Loucy (cell line): ENCODE measurements at regions not wholly inside any gene's neighbourhood (a gene's known extent, or its start where the extent isn't known, plus 50 kb on each side); places are given as distances from the start of the nearest gene placed in this dataset.

Source experiments
- H2AFZ ChIP-seq: fragments of 200-600 bp; sonication (generic); 2 replicates; pipeline ENCODE4 v1.6.0; 2016; ENCODE audit warnings: antibody characterized with exemption, mild to moderate bottlenecking, low read length, moderate library complexity
- H3F3A ChIP-seq: fragments of 200-600 bp; 2 replicates; pipeline ENCODE4 v1.6.0; 2016; ENCODE audit warnings: antibody characterized with exemption, low read depth, mild to moderate bottlenecking
- H3K27me3 ChIP-seq: fragments of 200-600 bp; sonication (generic); 2 replicates; pipeline ENCODE4 v1.6.1; 2014; ENCODE audit warnings: low read length, mild to moderate bottlenecking; ENCODE audit not compliant: insufficient read depth, poor library complexity, severe bottlenecking
- H3K36me3 ChIP-seq: fragments of 200-600 bp; sonication (generic); 2 replicates; pipeline ENCODE4 v1.6.1; 2016; ENCODE audit warnings: low read length; ENCODE audit not compliant: insufficient read depth
- H3K4me1 ChIP-seq: fragments of 200-600 bp; sonication (generic); 2 replicates; pipeline ENCODE4 v1.5.1; 2014; ENCODE audit warnings: low read length, mild to moderate bottlenecking; ENCODE audit not compliant: insufficient read depth, poor library complexity, severe bottlenecking
- H3K4me2 ChIP-seq: fragments of 200-600 bp; sonication (generic); 2 replicates; pipeline ENCODE4 v1.6.0; 2014; ENCODE audit warnings: antibody characterized with exemption, low read length, low read depth, mild to moderate bottlenecking; ENCODE audit not compliant: poor library complexity, severe bottlenecking
- H3K4me3 ChIP-seq: fragments of 200-600 bp; sonication (generic); 2 replicates; pipeline ENCODE4 v1.5.1; 2014; ENCODE audit warnings: low read length, mild to moderate bottlenecking, mixed read lengths; ENCODE audit not compliant: poor library complexity, severe bottlenecking
- H3K79me2 ChIP-seq: fragments of 200-600 bp; sonication (generic); 2 replicates; pipeline ENCODE4 v1.6.1; 2014; ENCODE audit warnings: low read length; ENCODE audit not compliant: insufficient read depth
- H3K9ac ChIP-seq: fragments of 200-600 bp; sonication (generic); 2 replicates; pipeline ENCODE4 v1.6.0; 2014; ENCODE audit warnings: mild to moderate bottlenecking, low read depth, low read length, moderate library complexity; ENCODE audit not compliant: poor library complexity, severe bottlenecking
- H3K9me2 ChIP-seq: fragments of 200-600 bp; sonication (generic); replicated peaks from 2 replicates; pipeline ENCODE4 v1.6.1; 2016; ENCODE audit warnings: low read depth, low read length, mixed read lengths
- H3K9me3 ChIP-seq: fragments of 200-600 bp; sonication (generic); 2 replicates; pipeline ENCODE4 v1.6.1; 2014; ENCODE audit warnings: mild to moderate bottlenecking, antibody characterized with exemption, low read length, low read depth; ENCODE audit not compliant: insufficient read depth
- H4K20me1 ChIP-seq: fragments of 200-600 bp; sonication (generic); 2 replicates; pipeline ENCODE4 v1.6.0; 2014; ENCODE audit warnings: antibody characterized with exemption, low read length, mild to moderate bottlenecking; ENCODE audit not compliant: insufficient read depth, poor library complexity, severe bottlenecking
- EZH2phosphoT487 ChIP-seq: fragments of 200-600 bp; IDR thresholded peaks from 2 replicates; pipeline ENCODE4 v1.6.1; 2018; ENCODE audit warnings: antibody characterized with exemption, mild to moderate bottlenecking, moderate library complexity, borderline replicate concordance
- TF ChIP-seq, protein P1 (sequence below): fragments of 200-600 bp; sonication (generic); conservative IDR thresholded peaks from 2 replicates; pipeline ENCODE4 v1.5.1; 2014; ENCODE audit warnings: mild to moderate bottlenecking, antibody characterized with exemption, low read length

DNA sequence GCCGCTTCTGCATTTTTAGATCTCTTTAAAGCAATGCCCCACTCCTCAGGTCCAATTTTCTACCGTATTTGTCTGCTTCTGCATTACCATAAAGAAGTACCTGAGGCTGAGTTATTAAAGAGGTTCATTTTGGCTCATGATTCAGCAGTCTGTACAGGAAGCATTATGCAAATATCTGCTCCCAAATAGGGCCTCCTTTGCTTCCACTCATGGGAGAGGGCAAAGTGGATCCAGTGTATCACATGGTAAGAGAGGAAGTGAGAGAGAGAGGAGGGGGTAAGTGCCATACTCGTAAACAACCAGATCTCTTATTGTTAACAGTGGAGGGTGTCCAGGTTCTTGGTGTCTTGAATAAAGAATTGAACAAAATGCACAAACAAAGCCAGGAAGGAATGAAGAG is 316.1 kb upstream of the SEL1L start:
- Histone ChIP-seq H3K9me2 (no peaks in the 10 kb centered on the region), H3K4me3 (no peak overlapping the region), H3K9ac (no peak overlapping the region), H3K27me3 (no peaks in the 10 kb centered on the region), H2AFZ (no peak overlapping the region), H3K9me3 (no peaks in the 10 kb centered on the region; the same call in 1 of the 2 replicates), H3K4me1 (no peaks in the 10 kb centered on the region), H3K79me2 (no peaks in the 10 kb centered on the region), H3F3A (no peaks in the 10 kb centered on the region), H4K20me1 (no peaks in the 10 kb centered on the region), H3K36me3 (no peaks in the 10 kb centered on the region), H3K4me2 (no peak overlapping the region)
- TF ChIP-seq, protein P1, sequence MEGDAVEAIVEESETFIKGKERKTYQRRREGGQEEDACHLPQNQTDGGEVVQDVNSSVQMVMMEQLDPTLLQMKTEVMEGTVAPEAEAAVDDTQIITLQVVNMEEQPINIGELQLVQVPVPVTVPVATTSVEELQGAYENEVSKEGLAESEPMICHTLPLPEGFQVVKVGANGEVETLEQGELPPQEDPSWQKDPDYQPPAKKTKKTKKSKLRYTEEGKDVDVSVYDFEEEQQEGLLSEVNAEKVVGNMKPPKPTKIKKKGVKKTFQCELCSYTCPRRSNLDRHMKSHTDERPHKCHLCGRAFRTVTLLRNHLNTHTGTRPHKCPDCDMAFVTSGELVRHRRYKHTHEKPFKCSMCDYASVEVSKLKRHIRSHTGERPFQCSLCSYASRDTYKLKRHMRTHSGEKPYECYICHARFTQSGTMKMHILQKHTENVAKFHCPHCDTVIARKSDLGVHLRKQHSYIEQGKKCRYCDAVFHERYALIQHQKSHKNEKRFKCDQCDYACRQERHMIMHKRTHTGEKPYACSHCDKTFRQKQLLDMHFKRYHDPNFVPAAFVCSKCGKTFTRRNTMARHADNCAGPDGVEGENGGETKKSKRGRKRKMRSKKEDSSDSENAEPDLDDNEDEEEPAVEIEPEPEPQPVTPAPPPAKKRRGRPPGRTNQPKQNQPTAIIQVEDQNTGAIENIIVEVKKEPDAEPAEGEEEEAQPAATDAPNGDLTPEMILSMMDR = no peak
- TF ChIP-seq EZH2phosphoT487 = no peak

DNA sequence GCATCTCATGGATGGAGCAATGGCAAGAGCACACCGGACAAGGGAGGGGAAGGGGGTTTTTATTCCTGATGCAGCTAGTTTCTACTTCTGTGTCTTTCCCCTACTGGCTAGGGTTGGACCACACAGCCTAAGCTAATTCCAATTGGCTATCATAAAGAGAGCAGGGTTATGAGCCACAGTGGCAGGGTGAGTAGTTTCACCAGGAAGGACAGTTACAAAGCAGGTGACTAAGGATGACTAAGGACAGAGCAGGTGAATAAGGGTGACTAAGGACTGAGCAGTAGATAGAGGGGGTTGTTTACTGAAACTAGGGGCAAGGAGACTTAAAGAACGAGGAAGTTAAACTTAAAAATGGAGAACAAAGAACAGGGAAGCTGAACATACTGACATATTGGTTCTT is 321.4 kb upstream of the SEL1L start:
- Histone ChIP-seq H3K9me3 (no peaks in the 10 kb centered on the region; the same call in 1 of the 2 replicates), H4K20me1 (no peaks in the 10 kb centered on the region), H3K4me3 (no peak overlapping the region), H3F3A (no peaks in the 10 kb centered on the region), H3K79me2 (no peaks in the 10 kb centered on the region), H2AFZ (no peak overlapping the region), H3K4me2 (no peak overlapping the region), H3K9ac (no peak overlapping the region), H3K36me3 (no peaks in the 10 kb centered on the region), H3K9me2 (no peaks in the 10 kb centered on the region), H3K27me3 (no peaks in the 10 kb centered on the region), H3K4me1 (no peaks in the 10 kb centered on the region)
- TF ChIP-seq, protein P1 = no peak
- no peak for TF ChIP-seq EZH2phosphoT487

DNA sequence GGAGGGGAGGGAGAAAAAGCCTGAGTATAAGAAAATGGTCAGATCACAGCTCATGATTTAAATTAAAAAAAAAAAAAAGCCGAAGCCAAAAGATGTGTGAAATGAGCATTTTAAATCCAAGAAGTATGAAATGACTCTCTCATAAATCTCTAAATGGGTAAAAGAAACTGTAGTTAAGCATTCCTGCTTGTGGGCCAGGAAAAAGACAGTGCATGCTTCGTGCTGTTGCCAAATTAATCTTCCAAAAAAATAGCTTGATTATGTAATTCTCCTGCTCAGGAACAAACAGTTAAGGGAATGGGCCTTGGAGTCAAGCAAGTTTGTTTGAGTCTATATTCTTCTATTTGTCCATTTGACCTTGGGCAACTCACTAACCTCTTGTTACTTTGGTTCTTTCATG is 325.4 kb upstream of the SEL1L start:
- no peaks in the 10 kb centered on the region for H3K9me2 ChIP-seq
- H3K9ac ChIP-seq = no peak overlapping the region
- H3K4me3 ChIP-seq = no peak overlapping the region
- no peaks in the 10 kb centered on the region; the same call in 1 of the 2 replicates for H3K9me3 ChIP-seq
- H4K20me1 ChIP-seq = no peaks in the 10 kb centered on the region
- H3K4me1 ChIP-seq = no peaks in the 10 kb centered on the region
- TF ChIP-seq, protein P1 = no peak
- TF ChIP-seq EZH2phosphoT487 = no peak
- no peaks in the 10 kb centered on the region for H3K79me2 ChIP-seq
- no peak overlapping the region for H3K4me2 ChIP-seq
- H3F3A ChIP-seq = no peaks in the 10 kb centered on the region
- no peak overlapping the region for H2AFZ ChIP-seq
- H3K36me3 ChIP-seq = no peaks in the 10 kb centered on the region
- H3K27me3 ChIP-seq = no peaks in the 10 kb centered on the region
